IPS-15b (cell line): ENCODE measurements at regions not wholly inside any gene's neighbourhood (a gene's known extent, or its start where the extent isn't known, plus 50 kb on each side); places are given as distances from the start of the nearest gene placed in this dataset.

Source experiments
- H3K27me3 ChIP-seq: one replicate; pipeline ENCODE4 v1.6.1; 2013; ENCODE audit warnings: low read length; ENCODE audit not compliant: control insufficient read depth, insufficient read depth
- H3K36me3 ChIP-seq: one replicate; pipeline ENCODE4 v1.6.1; 2013; ENCODE audit warnings: low read length; ENCODE audit not compliant: control insufficient read depth, insufficient read depth
- H3K4me1 ChIP-seq: one replicate; pipeline ENCODE4 v1.6.1; 2013; ENCODE audit warnings: mild to moderate bottlenecking, low read length; ENCODE audit not compliant: control insufficient read depth, insufficient read depth
- H3K4me3 ChIP-seq: one replicate; pipeline ENCODE4 v1.5.1; 2013; ENCODE audit warnings: low read depth, low read length
- H3K9ac ChIP-seq: one replicate; pipeline ENCODE4 v1.6.1; 2013; ENCODE audit warnings: low read depth, mild to moderate bottlenecking, low read length
- H3K9me3 ChIP-seq: one replicate; pipeline ENCODE4 v1.6.1; 2013; ENCODE audit warnings: mild to moderate bottlenecking, low read length; ENCODE audit not compliant: control insufficient read depth, insufficient read depth

GRCh38 chr5:2860101-2860500 lies 108.6 kb upstream of the IRX2 start:
- Histone ChIP-seq H3K9ac (no peak overlapping the region), H3K4me3 (no peak overlapping the region), H3K4me1 (no peaks in the 10 kb centered on the region), H3K36me3 (no peaks in the 10 kb centered on the region), H3K9me3 (no peaks in the 10 kb centered on the region), H3K27me3 (no peaks in the 10 kb centered on the region)

DNA sequence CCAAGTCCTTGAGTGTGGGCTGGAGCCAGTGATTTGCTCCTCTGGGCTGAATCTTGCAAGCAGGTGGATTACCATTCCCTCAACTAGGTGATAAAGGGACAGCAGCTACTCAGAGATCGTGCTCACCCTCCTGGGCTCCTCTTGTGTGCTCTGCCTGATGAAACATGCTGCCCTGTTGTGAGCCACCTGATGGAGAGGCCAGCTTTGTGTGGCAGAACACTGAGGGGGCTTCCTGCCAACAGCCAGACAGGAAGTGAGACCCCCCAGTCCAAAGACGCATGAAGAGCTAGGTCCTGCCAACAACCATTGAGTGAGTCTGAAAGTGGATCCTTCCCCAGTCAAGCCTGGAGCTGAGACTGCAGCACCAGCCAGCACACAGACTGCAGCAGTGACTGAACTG lies 106.4 kb upstream of the IRX2 start:
- Histone ChIP-seq H3K4me1 (no peaks in the 10 kb centered on the region), H3K9ac (no peak overlapping the region), H3K27me3 (no peaks in the 10 kb centered on the region), H3K4me3 (no peak overlapping the region), H3K9me3 (no peaks in the 10 kb centered on the region), H3K36me3 (no peaks in the 10 kb centered on the region)

DNA sequence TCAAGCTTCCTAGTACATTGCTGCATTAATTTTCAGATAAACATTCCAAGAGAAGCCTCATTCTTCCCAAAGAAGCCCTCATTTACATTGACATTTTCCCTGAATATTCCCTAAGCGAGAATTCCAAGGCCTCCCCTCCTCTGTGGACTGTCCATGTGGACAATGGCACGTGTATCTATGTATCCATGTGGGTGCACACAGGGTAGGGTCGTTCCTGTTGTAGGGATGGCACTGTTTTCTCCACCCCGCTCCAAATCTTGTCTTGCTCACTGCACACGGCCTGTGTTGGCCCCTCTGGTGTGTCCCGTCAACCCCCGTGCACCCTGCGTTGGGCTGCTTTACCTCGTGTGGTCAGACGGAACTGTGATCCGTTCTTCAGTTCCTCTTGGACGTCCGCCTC lies 104.7 kb upstream of the IRX2 start:
- no peaks in the 10 kb centered on the region for H3K9me3 ChIP-seq
- H3K27me3 ChIP-seq, result no peaks in the 10 kb centered on the region
- H3K4me3 ChIP-seq, result no peak overlapping the region
- no peak overlapping the region for H3K9ac ChIP-seq
- H3K4me1 ChIP-seq, result no peaks in the 10 kb centered on the region
- no peaks in the 10 kb centered on the region for H3K36me3 ChIP-seq

- H3K4me3 ChIP-seq, result no peak overlapping the region
- no peaks in the 10 kb centered on the region for H3K4me1 ChIP-seq
- H3K9me3 ChIP-seq, result no peaks in the 10 kb centered on the region
- H3K36me3 ChIP-seq, result no peaks in the 10 kb centered on the region
- H3K27me3 ChIP-seq, result no peaks in the 10 kb centered on the region
- H3K9ac ChIP-seq, result no peak overlapping the region
Observed at GRCh38 chr5:2852446-2852845, 101.0 kb upstream of the IRX2 start.

GRCh38 chr5:2851895-2852294 lies 100.4 kb upstream of the IRX2 start:
- Histone ChIP-seq H3K9ac (no peak overlapping the region), H3K4me1 (no peaks in the 10 kb centered on the region), H3K4me3 (no peak overlapping the region), H3K27me3 (no peaks in the 10 kb centered on the region), H3K36me3 (no peaks in the 10 kb centered on the region), H3K9me3 (no peaks in the 10 kb centered on the region)

DNA sequence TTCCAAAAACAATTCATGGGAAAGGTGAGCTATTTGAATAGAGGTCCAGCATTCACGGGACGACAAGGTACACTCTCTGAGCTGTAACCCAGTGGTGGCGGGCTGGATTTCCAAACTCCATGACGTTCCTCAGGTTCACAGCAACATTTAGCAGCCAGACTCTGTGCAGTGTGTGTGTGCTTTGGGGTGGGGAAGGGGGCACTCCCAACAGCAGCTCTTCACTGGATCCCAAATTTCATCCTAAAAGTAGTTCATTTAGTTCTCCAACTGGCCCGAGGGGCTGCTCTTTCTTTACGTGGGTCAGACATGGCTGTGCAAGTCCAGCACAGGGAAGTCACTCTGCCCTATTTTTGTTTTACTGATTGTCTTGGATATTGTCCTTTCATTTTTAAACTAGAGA lies 98.0 kb upstream of the IRX2 start:
- H3K9ac ChIP-seq, result no peak overlapping the region
- no peaks in the 10 kb centered on the region for H3K4me1 ChIP-seq
- H3K9me3 ChIP-seq, result no peaks in the 10 kb centered on the region
- no peaks in the 10 kb centered on the region for H3K36me3 ChIP-seq
- H3K27me3 ChIP-seq, result no peaks in the 10 kb centered on the region
- no peak overlapping the region for H3K4me3 ChIP-seq

DNA sequence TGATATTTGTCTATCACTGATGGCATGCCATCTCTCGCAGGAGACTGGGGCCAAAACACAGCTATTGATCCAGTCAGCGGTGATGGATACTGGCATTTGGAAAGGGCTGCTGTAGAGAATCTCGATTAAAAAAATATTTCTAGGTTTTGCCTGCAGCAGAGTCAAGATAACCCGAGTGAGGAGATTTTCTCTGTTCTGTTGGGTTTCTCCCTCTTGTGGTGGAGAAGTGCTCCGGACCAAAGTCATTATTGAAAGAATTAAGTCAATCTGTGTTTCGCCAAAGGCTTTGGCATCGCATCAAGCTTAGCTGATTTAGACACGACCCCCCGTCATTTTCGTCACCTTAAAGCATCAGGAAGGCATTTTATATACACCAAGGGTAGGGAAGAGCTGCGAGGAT lies 97.1 kb upstream of the IRX2 start:
- Histone ChIP-seq H3K36me3 (no peaks in the 10 kb centered on the region), H3K9ac (no peak overlapping the region), H3K27me3 (no peaks in the 10 kb centered on the region), H3K4me1 (no peaks in the 10 kb centered on the region), H3K4me3 (no peak overlapping the region), H3K9me3 (no peaks in the 10 kb centered on the region)

DNA sequence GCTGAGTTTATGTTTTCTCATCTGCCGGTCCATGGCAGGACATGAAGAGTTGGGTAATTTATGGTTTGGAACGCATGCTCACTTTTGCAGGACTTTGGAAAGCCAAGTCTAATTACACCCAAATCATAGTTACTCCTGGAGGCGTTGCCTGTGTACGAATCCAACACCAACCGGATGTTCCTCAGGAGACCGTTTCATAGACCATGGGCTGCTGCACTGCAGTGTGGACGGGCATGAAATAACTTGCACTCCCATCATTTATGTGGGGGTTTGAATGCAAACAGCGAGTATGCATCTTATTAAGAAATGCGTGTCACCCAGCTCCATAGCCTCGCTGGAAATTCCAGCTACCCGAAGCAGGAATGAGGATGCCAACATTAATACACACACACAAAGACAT lies 96.1 kb upstream of the IRX2 start:
- no peak overlapping the region for H3K9ac ChIP-seq
- no peak overlapping the region for H3K4me3 ChIP-seq
- no peaks in the 10 kb centered on the region for H3K27me3 ChIP-seq
- H3K4me1 ChIP-seq, result no peaks in the 10 kb centered on the region
- H3K9me3 ChIP-seq, result no peaks in the 10 kb centered on the region
- H3K36me3 ChIP-seq, result no peaks in the 10 kb centered on the region

DNA sequence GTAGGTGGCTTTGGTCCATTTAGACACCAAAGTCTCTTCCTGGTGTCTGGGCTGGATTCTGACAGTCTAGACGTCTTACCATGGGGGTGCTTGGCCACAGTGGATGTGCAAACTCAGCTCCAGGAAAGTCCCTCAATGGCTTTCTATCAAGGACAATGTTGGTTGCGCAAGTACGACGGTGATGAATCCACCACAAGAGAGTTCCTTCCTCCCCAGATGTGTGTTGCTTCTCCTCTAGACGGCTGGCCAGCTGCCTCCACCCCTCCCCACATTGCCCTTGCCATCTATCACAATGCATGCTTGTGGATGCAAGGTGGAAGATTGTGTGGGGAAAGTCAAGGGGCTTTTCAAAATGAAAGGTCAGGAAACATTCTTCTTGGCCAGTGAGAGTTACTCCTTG lies 89.7 kb upstream of the IRX2 start:
- no peaks in the 10 kb centered on the region for H3K9me3 ChIP-seq
- no peak overlapping the region for H3K4me3 ChIP-seq
- H3K4me1 ChIP-seq, result no peaks in the 10 kb centered on the region
- H3K36me3 ChIP-seq, result no peaks in the 10 kb centered on the region
- H3K27me3 ChIP-seq, result no peaks in the 10 kb centered on the region
- H3K9ac ChIP-seq, result no peak overlapping the region

GRCh38 chr5:2840372-2840915 lies 89.0 kb upstream of the IRX2 start:
- H3K4me1 ChIP-seq, result no peaks in the 10 kb centered on the region
- no peaks in the 10 kb centered on the region for H3K36me3 ChIP-seq
- H3K9me3 ChIP-seq, result no peaks in the 10 kb centered on the region
- H3K9ac ChIP-seq, result no peak overlapping the region
- no peaks in the 10 kb centered on the region for H3K27me3 ChIP-seq
- no peak overlapping the region for H3K4me3 ChIP-seq

GRCh38 chr5:2836133-2836532 lies 84.7 kb upstream of the IRX2 start:
- Histone ChIP-seq H3K9me3 (no peaks in the 10 kb centered on the region), H3K4me1 (no peaks in the 10 kb centered on the region), H3K36me3 (no peaks in the 10 kb centered on the region), H3K27me3 (no peaks in the 10 kb centered on the region), H3K9ac (no peak overlapping the region), H3K4me3 (no peak overlapping the region)

- Histone ChIP-seq H3K36me3 (no peaks in the 10 kb centered on the region), H3K4me1 (no peaks in the 10 kb centered on the region), H3K27me3 (no peaks in the 10 kb centered on the region), H3K4me3 (no peak overlapping the region), H3K9ac (no peak overlapping the region), H3K9me3 (no peaks in the 10 kb centered on the region)
Observed at GRCh38 chr5:2833556-2833955, 82.1 kb upstream of the IRX2 start.

DNA sequence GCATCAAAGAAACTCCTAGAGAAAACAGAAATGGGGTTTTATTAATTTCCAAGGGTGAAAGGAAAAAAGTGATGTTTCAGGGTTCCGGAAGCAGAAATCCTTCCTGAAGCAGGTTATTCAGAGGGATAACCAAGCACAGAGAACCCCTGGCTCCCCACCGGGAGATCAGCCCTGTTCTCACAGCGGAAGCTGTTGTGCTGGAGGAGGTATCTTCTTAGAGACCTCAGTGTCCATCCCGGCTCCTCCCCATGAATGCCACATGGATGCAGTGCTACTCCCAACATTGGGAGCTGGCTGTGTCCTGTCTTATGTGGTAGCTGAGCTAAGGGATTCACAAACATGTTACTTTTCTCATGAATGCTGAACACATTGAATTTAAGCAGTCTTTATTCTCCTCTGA lies 80.9 kb upstream of the IRX2 start:
- Histone ChIP-seq H3K36me3 (no peaks in the 10 kb centered on the region), H3K4me3 (no peak overlapping the region), H3K27me3 (no peaks in the 10 kb centered on the region), H3K4me1 (no peaks in the 10 kb centered on the region), H3K9ac (no peak overlapping the region), H3K9me3 (no peaks in the 10 kb centered on the region)
